GM10266 (cell line): ENCODE measurements at regions not wholly inside any gene's neighbourhood (a gene's known extent, or its start where the extent isn't known, plus 50 kb on each side); places are given as distances from the start of the nearest gene placed in this dataset.

Experiments
- DNase-seq: peaks from one replicate; pipeline ENCODE4 v3.0.0; 2012; ENCODE audit errors: extremely low spot score
- CTCF ChIP-seq: IDR thresholded peaks from 2 replicates; pipeline ENCODE4 v1.5.1; 2012; ENCODE audit warnings: mild to moderate bottlenecking, low read depth; ENCODE audit not compliant: control insufficient read depth, insufficient read depth; ENCODE audit errors: missing control alignments

GRCh38 chr18:46320928-46321711 lies 216.9 kb downstream of the HAUS1 start:
- TF ChIP-seq CTCF: no peak
- no peak for DNase-seq

GRCh38 chr18:46321955-46322354 lies 217.8 kb downstream of the HAUS1 start:
- DNase-seq: no peak
- TF ChIP-seq CTCF: no peak

- no peak for DNase-seq
- no peak for TF ChIP-seq CTCF
These were observed 218.3 kb downstream of the HAUS1 start for GRCh38 chr18:46322411-46322891.

- no peak for TF ChIP-seq CTCF
- no peak for DNase-seq
These were observed 218.8 kb downstream of the HAUS1 start for GRCh38 chr18:46322941-46323340.

DNA sequence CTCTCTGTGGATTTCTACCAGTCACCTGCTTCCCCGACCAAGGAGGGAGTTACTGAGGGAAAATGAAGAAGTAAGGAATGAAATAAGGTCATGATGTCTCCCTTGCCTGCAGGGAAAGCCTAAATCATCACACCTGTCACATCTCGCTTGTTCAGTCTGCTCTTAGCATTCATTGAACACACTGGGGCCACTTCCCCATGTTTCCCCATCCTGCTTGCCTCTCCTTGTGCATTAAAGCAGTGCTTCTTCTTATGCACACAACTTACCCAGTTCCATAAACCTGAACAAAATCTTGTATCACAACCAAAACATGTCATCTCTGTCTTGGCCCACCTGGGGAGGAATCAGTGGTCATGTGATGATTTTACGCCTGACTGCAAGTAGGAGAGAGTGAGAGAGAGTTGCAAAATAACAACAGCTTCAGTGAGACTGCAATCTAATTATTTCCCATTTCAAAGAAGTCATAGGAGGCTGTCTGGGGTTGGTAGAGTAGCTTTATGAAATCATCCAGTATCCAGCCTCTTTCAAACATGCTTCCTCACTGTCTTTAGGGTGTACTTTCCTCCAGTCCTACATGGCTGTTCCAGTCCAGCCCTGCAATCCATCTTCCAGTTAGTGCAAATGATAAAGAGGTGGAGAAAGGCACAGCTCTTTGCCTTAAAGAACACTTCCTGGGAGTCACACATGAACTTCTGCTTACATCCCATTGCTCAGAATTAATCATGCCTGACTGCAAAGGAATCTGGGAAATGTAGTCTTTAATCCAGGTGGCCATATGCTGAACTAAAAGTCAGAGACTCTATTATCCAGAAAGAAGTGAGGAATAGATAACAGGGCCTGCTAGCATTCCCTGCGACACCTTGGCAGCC lies 220.1 kb downstream of the HAUS1 start:
- DNase-seq: no peak
- TF ChIP-seq CTCF: no peak

GRCh38 chr18:46325895-46326294 lies 221.7 kb downstream of the HAUS1 start:
- no peak for DNase-seq
- no peak for TF ChIP-seq CTCF

- DNase-seq: no peak
- TF ChIP-seq CTCF: no peak
These were observed 225.6 kb downstream of the HAUS1 start for GRCh38 chr18:46329736-46330246.
